Suprapubic skin (tissue), 3 donors: ENCODE measurements at regions not wholly inside any gene's neighbourhood (a gene's known extent, or its start where the extent isn't known, plus 50 kb on each side); places are given as distances from the start of the nearest gene placed in this dataset.
"Not testable (repeated sequence)": the region's sequence is repeated elsewhere in the genome, so short reads cannot be mapped to it uniquely, and the experiment has no call there.

ENCODE experiments used
- POLR2A ChIP-seq, 2 donors: fragments of 450-650 bp; IDR thresholded peaks; one replicate each; pipeline ENCODE4 v1.6.1; 2017; ENCODE audit warnings: antibody characterized with exemption in 2 of 2, mild to moderate bottlenecking in 2 of 2, moderate library complexity in 2 of 2
- TF ChIP-seq, protein P1 (sequence below), 2 donors: fragments of 200-600 bp in 1 of 2; fragments of 450-650 bp in 1 of 2; sonication (generic) in 1 of 2; IDR thresholded peaks; one replicate each; pipeline ENCODE4 v1.5.1; 2016 to 2019; ENCODE audit warnings: antibody characterized with exemption in 2 of 2, mild to moderate bottlenecking in 1 of 2, moderate library complexity in 1 of 2

DNA sequence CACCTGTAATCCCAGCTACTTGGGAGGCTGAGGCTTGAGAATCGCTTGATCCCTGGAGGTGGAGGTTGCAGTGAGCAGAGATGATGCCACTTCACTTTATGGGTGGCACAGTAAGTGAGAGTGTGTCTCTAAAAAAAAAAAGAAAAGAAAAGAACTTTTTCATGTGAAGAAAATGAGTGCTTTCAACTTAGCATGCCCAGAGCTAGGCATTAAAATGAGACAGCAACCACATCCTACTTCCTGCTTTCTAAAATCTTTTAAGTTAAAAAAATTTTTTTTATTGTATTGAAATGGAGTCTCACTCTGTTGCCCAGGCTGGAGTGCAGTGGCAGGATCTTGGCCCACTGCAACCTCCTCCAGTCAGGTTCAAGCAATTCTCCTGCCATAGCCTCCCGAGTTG lies 170.4 kb upstream of the NOTCH2NLA start:
- not testable (repeated sequence) for TF ChIP-seq POLR2A (IDR thresholded peaks at IDR 0.05)
- TF ChIP-seq, protein P1, sequence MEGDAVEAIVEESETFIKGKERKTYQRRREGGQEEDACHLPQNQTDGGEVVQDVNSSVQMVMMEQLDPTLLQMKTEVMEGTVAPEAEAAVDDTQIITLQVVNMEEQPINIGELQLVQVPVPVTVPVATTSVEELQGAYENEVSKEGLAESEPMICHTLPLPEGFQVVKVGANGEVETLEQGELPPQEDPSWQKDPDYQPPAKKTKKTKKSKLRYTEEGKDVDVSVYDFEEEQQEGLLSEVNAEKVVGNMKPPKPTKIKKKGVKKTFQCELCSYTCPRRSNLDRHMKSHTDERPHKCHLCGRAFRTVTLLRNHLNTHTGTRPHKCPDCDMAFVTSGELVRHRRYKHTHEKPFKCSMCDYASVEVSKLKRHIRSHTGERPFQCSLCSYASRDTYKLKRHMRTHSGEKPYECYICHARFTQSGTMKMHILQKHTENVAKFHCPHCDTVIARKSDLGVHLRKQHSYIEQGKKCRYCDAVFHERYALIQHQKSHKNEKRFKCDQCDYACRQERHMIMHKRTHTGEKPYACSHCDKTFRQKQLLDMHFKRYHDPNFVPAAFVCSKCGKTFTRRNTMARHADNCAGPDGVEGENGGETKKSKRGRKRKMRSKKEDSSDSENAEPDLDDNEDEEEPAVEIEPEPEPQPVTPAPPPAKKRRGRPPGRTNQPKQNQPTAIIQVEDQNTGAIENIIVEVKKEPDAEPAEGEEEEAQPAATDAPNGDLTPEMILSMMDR (IDR thresholded peaks at IDR 0.05), result not testable (repeated sequence)
